Naive thymus-derived CD8-positive, alpha-beta T cell (primary cell): ENCODE measurements at regions not wholly inside any gene's neighbourhood (a gene's known extent, or its start where the extent isn't known, plus 50 kb on each side); places are given as distances from the start of the nearest gene placed in this dataset.
"Not testable (repeated sequence)": the region's sequence is repeated elsewhere in the genome, so short reads cannot be mapped to it uniquely, and the experiment has no call there.

ENCODE experiments used
- ATAC-seq, 2 donors: fragments of 150-1000 bp; cut with Tn5 transposase in 1 of 2; sonication (Bioruptor Pico), chemical (Tn5 transposase) in 1 of 2; 1 replicate in 1 of 2; 2 replicates in 1 of 2; pipeline ENCODE4 v1.10.0; 2021; ENCODE audit warnings: mild to moderate bottlenecking in 2 of 2, moderate library complexity in 2 of 2
- POLR2A ChIA-PET: fragments of 350-600 bp; sonication (Branson Sonifier 250); formaldehyde crosslinking; loops from one replicate; lab custom pipeline; 2021; ENCODE audit warnings: antibody characterized with exemption; lab: Charles Lee
- DNase-seq, 10 donors: peaks; one replicate each; pipeline versions ENCODE4 v3.0.0 to v3.0.0-alpha.2; 2020 to 2022
- H3K27ac Mint-ChIP-seq, 10 donors: one replicate each; pipeline ENCODE4 v1.8.0; 2020 to 2022; ENCODE audit warnings: mild to moderate bottlenecking in 10 of 10, mixed read lengths in 10 of 10, moderate library complexity in 4 of 10, inconsistent platforms in 1 of 10
- H3K27me3 Mint-ChIP-seq, 5 donors: one replicate each; pipeline ENCODE4 v1.8.0; 2021 to 2022; ENCODE audit warnings: mixed read lengths in 5 of 5
- H3K36me3 Mint-ChIP-seq, 3 donors: one replicate each; pipeline ENCODE4 v1.8.0; 2020 to 2022; ENCODE audit warnings: mixed read lengths in 3 of 3, mild to moderate bottlenecking in 2 of 3, inconsistent platforms in 1 of 3
- H3K4me1 Mint-ChIP-seq, 4 donors: one replicate each; pipeline ENCODE4 v1.8.0; 2021 to 2022; ENCODE audit warnings: mixed read lengths in 4 of 4
- H3K4me3 Mint-ChIP-seq, 10 donors: one replicate each; pipeline ENCODE4 v1.8.0; 2020 to 2022; ENCODE audit warnings: mild to moderate bottlenecking in 10 of 10, mixed read lengths in 10 of 10, moderate library complexity in 6 of 10, inconsistent platforms in 1 of 10
- H3K9me3 Mint-ChIP-seq, 9 donors: one replicate each; pipeline ENCODE4 v1.8.0; 2020 to 2022; ENCODE audit warnings: mixed read lengths in 9 of 9, mild to moderate bottlenecking in 3 of 9, inconsistent platforms in 1 of 9, moderate library complexity in 1 of 9

- H3K27me3 Mint-ChIP-seq: no peaks in the 10 kb centered on the region
- ATAC-seq (no peak), DNase-seq (no peak)
- H3K27ac Mint-ChIP-seq: no peak overlapping the region
- H3K9me3 Mint-ChIP-seq: peaks cover 0 to 12% (median 2%) of the 10 kb centered on the region in 9 donors
- no peaks in the 10 kb centered on the region for H3K36me3 Mint-ChIP-seq
- H3K4me1 Mint-ChIP-seq: no peaks in the 10 kb centered on the region
- no peak overlapping the region for H3K4me3 Mint-ChIP-seq
- POLR2A ChIA-PET: no interaction called here
Measured at GRCh38 chr3:176149567-176149966, 1047.7 kb downstream of the TBL1XR1 start.

- ATAC-seq: no peak
- H3K4me1 Mint-ChIP-seq: no peaks in the 10 kb centered on the region
- POLR2A ChIA-PET: no interaction called here
- H3K27me3 Mint-ChIP-seq: no peaks in the 10 kb centered on the region
- H3K27ac Mint-ChIP-seq: no peak overlapping the region
- peaks cover 0 to 29% (median 6%) of the 10 kb centered on the region in 9 donors for H3K9me3 Mint-ChIP-seq
- no peaks in the 10 kb centered on the region for H3K36me3 Mint-ChIP-seq
- no peak for DNase-seq
- no peak overlapping the region for H3K4me3 Mint-ChIP-seq
Measured at GRCh38 chr3:176147251-176147650, 1050.0 kb downstream of the TBL1XR1 start.

- POLR2A ChIA-PET: no interaction called here
- Mint-ChIP-seq H3K4me3 (no peak overlapping the region), H3K27me3 (no peaks in the 10 kb centered on the region), H3K27ac (no peak overlapping the region), H3K9me3 (peaks cover 5 to 28% (median 16%) of the 10 kb centered on the region in 9 donors), H3K4me1 (no peaks in the 10 kb centered on the region), H3K36me3 (peaks cover 0 to 10% (median 0%) of the 10 kb centered on the region in 3 donors)
- no peak for DNase-seq
- no peak for ATAC-seq
Measured at GRCh38 chr3:176141837-176142236, 1055.4 kb downstream of the TBL1XR1 start.

GRCh38 chr3:176120507-176120906, 1076.8 kb downstream of the TBL1XR1 start:
- H3K27me3 Mint-ChIP-seq: no peaks in the 10 kb centered on the region
- H3K4me1 Mint-ChIP-seq: no peaks in the 10 kb centered on the region
- no peaks in the 10 kb centered on the region for H3K36me3 Mint-ChIP-seq
- POLR2A ChIA-PET: no interaction called here
- no peak overlapping the region for H3K27ac Mint-ChIP-seq
- no peak overlapping the region for H3K4me3 Mint-ChIP-seq
- DNase-seq (no peak), ATAC-seq (no peak)
- H3K9me3 Mint-ChIP-seq: peaks cover 0 to 28% (median 6%) of the 10 kb centered on the region in 9 donors

- peaks cover 0 to 31% (median 6%) of the 10 kb centered on the region in 9 donors for H3K9me3 Mint-ChIP-seq
- POLR2A ChIA-PET: no interaction called here
- H3K27ac Mint-ChIP-seq: no peak overlapping the region
Measured at GRCh38 chr3:176119826-176120225, 1077.5 kb downstream of the TBL1XR1 start.

GRCh38 chr3:176106380-176106779, 1090.9 kb downstream of the TBL1XR1 start:
- H3K4me1 Mint-ChIP-seq: no peaks in the 10 kb centered on the region
- H3K9me3 Mint-ChIP-seq: peaks cover 0 to 22% (median 0%) of the 10 kb centered on the region in 9 donors
- ATAC-seq: no peak
- H3K36me3 Mint-ChIP-seq: no peaks in the 10 kb centered on the region
- H3K4me3 Mint-ChIP-seq: no peak overlapping the region
- H3K27me3 Mint-ChIP-seq: no peaks in the 10 kb centered on the region
- POLR2A ChIA-PET: no interaction called here
- H3K27ac Mint-ChIP-seq: no peak overlapping the region
- no peak for DNase-seq

More at GRCh38 chr3:176119826-176120225, 1077.5 kb downstream of the TBL1XR1 start:
- DNase-seq: no peak
- Mint-ChIP-seq H3K36me3 (no peaks in the 10 kb centered on the region), H3K27me3 (no peaks in the 10 kb centered on the region), H3K4me1 (no peaks in the 10 kb centered on the region), H3K4me3 (no peak overlapping the region)
- ATAC-seq: no peak

GRCh38 chr3:176097027-176097426, 1100.3 kb downstream of the TBL1XR1 start:
- Mint-ChIP-seq H3K4me1 (no peaks in the 10 kb centered on the region), H3K27me3 (no peaks in the 10 kb centered on the region)
- POLR2A ChIA-PET: no interaction called here

GRCh38 chr3:176093892-176094291, 1103.4 kb downstream of the TBL1XR1 start:
- POLR2A ChIA-PET, H3K4me1 Mint-ChIP-seq, H3K4me3 Mint-ChIP-seq, ATAC-seq, H3K36me3 Mint-ChIP-seq, H3K27ac Mint-ChIP-seq, DNase-seq, H3K27me3 Mint-ChIP-seq: not testable (repeated sequence)
- H3K9me3 Mint-ChIP-seq: peaks cover 0 to 32% (median 5%) of the 10 kb centered on the region in 9 donors

More at GRCh38 chr3:176097027-176097426, 1100.3 kb downstream of the TBL1XR1 start:
- ATAC-seq (no peak), DNase-seq (no peak)
- Mint-ChIP-seq H3K9me3 (peaks cover 0 to 32% (median 7%) of the 10 kb centered on the region in 9 donors), H3K4me3 (no peak overlapping the region), H3K36me3 (no peaks in the 10 kb centered on the region), H3K27ac (no peak overlapping the region)

GRCh38 chr3:176090727-176091126, 1106.6 kb downstream of the TBL1XR1 start:
- DNase-seq (no peak), ATAC-seq (no peak)
- Mint-ChIP-seq H3K4me3 (no peak overlapping the region), H3K36me3 (no peaks in the 10 kb centered on the region), H3K4me1 (no peaks in the 10 kb centered on the region), H3K27ac (no peak overlapping the region), H3K27me3 (no peaks in the 10 kb centered on the region), H3K9me3 (peaks cover 0 to 22% (median 6%) of the 10 kb centered on the region in 9 donors)
- POLR2A ChIA-PET: no interaction called here

- peaks cover 0 to 18% (median 4%) of the 10 kb centered on the region in 9 donors for H3K9me3 Mint-ChIP-seq
- H3K4me3 Mint-ChIP-seq: no peak overlapping the region
- ATAC-seq (no peak), DNase-seq (no peak)
- H3K4me1 Mint-ChIP-seq: no peaks in the 10 kb centered on the region
- H3K27ac Mint-ChIP-seq: no peak overlapping the region
- H3K27me3 Mint-ChIP-seq: no peaks in the 10 kb centered on the region
- POLR2A ChIA-PET: no interaction called here
- H3K36me3 Mint-ChIP-seq: no peaks in the 10 kb centered on the region
Measured at GRCh38 chr3:176088962-176089383, 1108.3 kb downstream of the TBL1XR1 start.

- no peak for DNase-seq
- H3K4me3 Mint-ChIP-seq: no peak overlapping the region
- H3K4me1 Mint-ChIP-seq: no peaks in the 10 kb centered on the region
- H3K27ac Mint-ChIP-seq: no peak overlapping the region
- peaks cover 0 to 18% (median 3%) of the 10 kb centered on the region in 9 donors for H3K9me3 Mint-ChIP-seq
- no peaks in the 10 kb centered on the region for H3K36me3 Mint-ChIP-seq
- no peaks in the 10 kb centered on the region for H3K27me3 Mint-ChIP-seq
- ATAC-seq: no peak
- POLR2A ChIA-PET: no interaction called here
Measured at GRCh38 chr3:176087066-176087697, 1110.1 kb downstream of the TBL1XR1 start.

GRCh38 chr3:176079785-176080184, 1117.5 kb downstream of the TBL1XR1 start:
- DNase-seq (no peak), ATAC-seq (no peak)
- Mint-ChIP-seq H3K4me3 (no peak overlapping the region), H3K36me3 (no peaks in the 10 kb centered on the region), H3K27me3 (no peaks in the 10 kb centered on the region), H3K27ac (no peak overlapping the region), H3K9me3 (peaks cover 0 to 31% (median 5%) of the 10 kb centered on the region in 9 donors), H3K4me1 (no peaks in the 10 kb centered on the region)
- POLR2A ChIA-PET: no interaction called here

- Mint-ChIP-seq H3K27ac (no peak overlapping the region), H3K9me3 (peaks cover 0 to 34% (median 9%) of the 10 kb centered on the region in 9 donors), H3K4me3 (no peak overlapping the region), H3K36me3 (no peaks in the 10 kb centered on the region), H3K4me1 (no peaks in the 10 kb centered on the region), H3K27me3 (no peaks in the 10 kb centered on the region)
- no peak for DNase-seq
- ATAC-seq: no peak
- POLR2A ChIA-PET: no interaction called here
Measured at GRCh38 chr3:176078906-176079305, 1118.4 kb downstream of the TBL1XR1 start.

GRCh38 chr3:176075491-176075890, 1121.8 kb downstream of the TBL1XR1 start:
- POLR2A ChIA-PET: no interaction called here
- Mint-ChIP-seq H3K27ac (no peak overlapping the region), H3K36me3 (no peaks in the 10 kb centered on the region), H3K4me1 (no peaks in the 10 kb centered on the region), H3K4me3 (no peak overlapping the region), H3K27me3 (no peaks in the 10 kb centered on the region), H3K9me3 (peaks cover 0 to 35% (median 6%) of the 10 kb centered on the region in 9 donors)
- DNase-seq: no peak
- ATAC-seq: no peak
